ENCODE measurements at regions not wholly inside any gene's neighbourhood (a gene's known extent, or its start where the extent isn't known, plus 50 kb on each side); places are given as distances from the start of the nearest gene placed in this dataset.

DNA sequence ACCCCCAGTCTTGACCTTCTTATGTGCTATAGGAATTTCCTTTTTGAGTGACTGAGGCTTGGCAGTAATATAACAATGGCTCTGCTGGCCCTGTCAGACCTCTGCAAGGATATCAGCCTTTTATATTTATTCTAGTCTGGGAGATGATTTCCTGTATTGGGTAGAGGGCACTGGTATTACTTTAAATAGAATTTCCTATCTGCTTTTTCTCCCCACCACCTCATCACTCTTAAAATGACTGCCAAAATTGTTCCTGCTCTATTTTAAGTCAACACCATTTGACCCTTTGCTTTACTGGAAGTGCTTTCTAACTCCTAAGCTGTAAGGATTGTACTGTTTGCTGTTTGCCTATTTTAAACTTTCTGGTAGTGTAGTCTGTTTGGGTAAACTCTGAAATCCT is 658.4 kb upstream of the FSHR start:
- H3K4me3 Mint-ChIP-seq = no peak overlapping the region
- no peaks in the 10 kb centered on the region for H3K9me3 Mint-ChIP-seq
- H3K27me3 Mint-ChIP-seq = no peaks in the 10 kb centered on the region
- no peaks in the 10 kb centered on the region for H3K36me3 Mint-ChIP-seq (ENCODE audit: low read depth)
- CTCF ChIA-PET = no interaction called here
- DNase-seq (no peak), ATAC-seq (no peak)
- intact Hi-C loops (cut with micrococcal nuclease) = no loop called here
- H3K27ac Mint-ChIP-seq = no peak overlapping the region
- POLR2A ChIA-PET = no interaction called here
- TF ChIP-seq, protein P1, sequence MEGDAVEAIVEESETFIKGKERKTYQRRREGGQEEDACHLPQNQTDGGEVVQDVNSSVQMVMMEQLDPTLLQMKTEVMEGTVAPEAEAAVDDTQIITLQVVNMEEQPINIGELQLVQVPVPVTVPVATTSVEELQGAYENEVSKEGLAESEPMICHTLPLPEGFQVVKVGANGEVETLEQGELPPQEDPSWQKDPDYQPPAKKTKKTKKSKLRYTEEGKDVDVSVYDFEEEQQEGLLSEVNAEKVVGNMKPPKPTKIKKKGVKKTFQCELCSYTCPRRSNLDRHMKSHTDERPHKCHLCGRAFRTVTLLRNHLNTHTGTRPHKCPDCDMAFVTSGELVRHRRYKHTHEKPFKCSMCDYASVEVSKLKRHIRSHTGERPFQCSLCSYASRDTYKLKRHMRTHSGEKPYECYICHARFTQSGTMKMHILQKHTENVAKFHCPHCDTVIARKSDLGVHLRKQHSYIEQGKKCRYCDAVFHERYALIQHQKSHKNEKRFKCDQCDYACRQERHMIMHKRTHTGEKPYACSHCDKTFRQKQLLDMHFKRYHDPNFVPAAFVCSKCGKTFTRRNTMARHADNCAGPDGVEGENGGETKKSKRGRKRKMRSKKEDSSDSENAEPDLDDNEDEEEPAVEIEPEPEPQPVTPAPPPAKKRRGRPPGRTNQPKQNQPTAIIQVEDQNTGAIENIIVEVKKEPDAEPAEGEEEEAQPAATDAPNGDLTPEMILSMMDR (IDR thresholded peaks at IDR 0.05) = no peak
- H3K4me1 Mint-ChIP-seq (ENCODE audit: low read depth) = no peaks in the 10 kb centered on the region

DNA sequence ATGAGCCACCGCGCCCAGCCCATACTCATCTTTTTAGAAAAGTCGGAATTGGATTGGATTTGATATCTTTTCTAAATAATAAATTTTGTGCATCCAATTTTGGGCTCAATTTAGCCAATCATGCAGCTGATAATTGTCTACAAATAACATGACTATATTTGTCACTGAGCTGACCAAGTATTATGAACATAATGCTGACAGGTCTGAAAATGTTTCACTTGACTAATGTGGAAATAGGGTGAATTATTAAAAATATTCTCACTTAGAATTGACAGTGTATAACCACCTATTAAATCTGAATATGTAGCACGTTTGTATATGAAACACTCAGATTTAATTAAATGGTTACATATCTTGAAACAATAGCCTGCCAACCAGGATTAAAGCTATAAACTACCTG is 657.2 kb upstream of the FSHR start:
- ChIA-PET POLR2A (no interaction called here), CTCF (interaction anchor here (1.2 kb wide), 1 partner anchor 33 kb away, joined by 3 read pairs; no protein-coding TSS in a partner anchor)
- Mint-ChIP-seq H3K9me3 (no peaks in the 10 kb centered on the region), H3K4me3 (no peak overlapping the region), H3K27ac (no peak overlapping the region), H3K27me3 (no peaks in the 10 kb centered on the region), H3K36me3 (ENCODE audit: low read depth) (no peaks in the 10 kb centered on the region), H3K4me1 (ENCODE audit: low read depth) (no peaks in the 10 kb centered on the region)
- DNase-seq (no peak), ATAC-seq (no peak)
- TF ChIP-seq, protein P1 (IDR thresholded peaks at IDR 0.05) = no peak
- intact Hi-C loops (cut with micrococcal nuclease) = no loop called here

DNA sequence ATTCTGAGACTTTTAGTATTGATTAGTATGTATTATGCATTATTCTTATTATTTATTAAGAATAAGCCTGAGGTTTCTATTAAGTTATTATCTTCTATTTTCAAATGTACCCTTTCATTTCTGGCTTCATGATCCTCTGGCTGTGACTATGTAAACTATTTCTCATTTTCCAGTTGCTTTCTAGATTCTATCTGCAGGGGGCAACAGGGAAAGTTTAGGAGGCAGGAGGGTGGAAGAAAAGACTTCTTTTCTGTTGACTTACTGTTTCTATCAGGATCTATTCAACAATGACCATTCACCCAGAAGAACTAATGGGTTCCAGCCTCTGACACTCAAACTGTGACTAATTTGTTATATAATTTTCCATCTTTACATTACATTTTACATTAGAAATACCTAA is 653.4 kb upstream of the FSHR start:
- ChIA-PET CTCF (no interaction called here), POLR2A (no interaction called here)
- H3K4me1 Mint-ChIP-seq (ENCODE audit: low read depth) = no peaks in the 10 kb centered on the region
- H3K4me3 Mint-ChIP-seq = no peak overlapping the region
- peaks cover 3% of the 10 kb centered on the region for H3K9me3 Mint-ChIP-seq
- no peaks in the 10 kb centered on the region for H3K27me3 Mint-ChIP-seq
- TF ChIP-seq, protein P1 (IDR thresholded peaks at IDR 0.05) = no peak
- DNase-seq (no peak), ATAC-seq (no peak)
- H3K27ac Mint-ChIP-seq = no peak overlapping the region
- intact Hi-C loops (cut with micrococcal nuclease) = no loop called here
- no peaks in the 10 kb centered on the region for H3K36me3 Mint-ChIP-seq (ENCODE audit: low read depth)

DNA sequence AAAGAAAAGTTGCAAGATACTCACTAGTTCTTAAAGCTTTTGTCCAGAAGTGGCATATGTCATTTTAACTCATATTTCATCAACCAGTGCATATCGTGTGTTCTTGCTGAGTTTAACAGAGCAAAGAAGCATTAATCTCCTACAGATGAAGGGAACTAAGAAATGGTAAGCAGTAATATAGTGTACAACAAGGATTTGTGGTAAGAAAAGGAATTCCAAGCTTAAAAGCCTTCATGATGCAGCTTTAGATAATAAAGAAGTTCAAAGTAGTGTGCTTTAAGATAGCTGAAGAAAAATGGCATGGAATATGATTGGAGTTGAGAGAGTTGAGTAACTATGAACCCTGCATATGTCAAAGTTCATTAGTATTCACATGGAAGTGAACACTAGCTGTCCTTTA is 649.8 kb upstream of the FSHR start:
- no peak overlapping the region for H3K27ac Mint-ChIP-seq
- H3K27me3 Mint-ChIP-seq = no peaks in the 10 kb centered on the region
- DNase-seq (no peak), ATAC-seq (no peak)
- POLR2A ChIA-PET = no interaction called here
- TF ChIP-seq, protein P1 (IDR thresholded peaks at IDR 0.05) = no peak
- peaks cover 13% of the 10 kb centered on the region for H3K9me3 Mint-ChIP-seq
- intact Hi-C loops (cut with micrococcal nuclease) = no loop called here
- CTCF ChIA-PET = no interaction called here
- no peak overlapping the region for H3K4me3 Mint-ChIP-seq
- no peaks in the 10 kb centered on the region for H3K36me3 Mint-ChIP-seq (ENCODE audit: low read depth)
- H3K4me1 Mint-ChIP-seq (ENCODE audit: low read depth) = no peaks in the 10 kb centered on the region

DNA sequence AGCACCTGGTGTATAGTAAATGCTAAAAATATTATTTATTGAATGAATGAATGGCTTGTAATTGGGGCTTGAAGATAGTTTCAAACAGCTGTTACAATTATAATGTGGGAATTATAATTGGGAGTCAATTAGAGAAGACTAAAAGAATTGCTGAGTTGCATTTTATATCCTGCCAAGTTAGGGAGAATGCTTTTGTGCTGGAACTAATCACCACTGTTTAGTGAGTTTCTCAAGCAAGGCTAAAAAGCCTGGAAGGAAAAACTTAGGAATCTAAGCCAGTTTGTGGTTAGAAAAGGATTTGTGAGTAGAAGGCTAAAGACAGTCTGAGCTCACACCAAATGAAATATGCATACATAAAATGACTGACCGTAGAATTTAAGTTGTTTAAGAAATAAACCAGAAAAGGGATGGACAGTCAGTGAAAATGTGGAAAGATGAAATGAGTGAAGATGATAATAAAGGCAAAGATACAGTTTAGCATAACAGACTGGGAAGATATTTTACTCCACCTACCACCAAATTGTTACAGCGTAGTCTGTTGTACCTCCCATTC is 647.7 kb upstream of the FSHR start:
- no peaks in the 10 kb centered on the region for H3K4me1 Mint-ChIP-seq (ENCODE audit: low read depth)
- no peak overlapping the region for H3K27ac Mint-ChIP-seq
- ATAC-seq (no peak), DNase-seq (no peak)
- POLR2A ChIA-PET = no interaction called here
- H3K36me3 Mint-ChIP-seq (ENCODE audit: low read depth) = no peaks in the 10 kb centered on the region
- no peaks in the 10 kb centered on the region for H3K27me3 Mint-ChIP-seq
- intact Hi-C loops (cut with micrococcal nuclease) = no loop called here
- H3K4me3 Mint-ChIP-seq = no peak overlapping the region
- CTCF ChIA-PET = no interaction called here
- TF ChIP-seq, protein P1 (IDR thresholded peaks at IDR 0.05) = no peak
- peaks cover 13% of the 10 kb centered on the region for H3K9me3 Mint-ChIP-seq

All from activated CD8-positive, alpha-beta T cell treated with anti-CD3 and anti-CD28 coated beads for 36 hours (primary cell).